ENCODE measurements at regions not wholly inside any gene's neighbourhood (a gene's known extent, or its start where the extent isn't known, plus 50 kb on each side); places are given as distances from the start of the nearest gene placed in this dataset.

- POLR2A ChIA-PET: no interaction called here
- Histone ChIP-seq H3K4me1 (ENCODE audit: control insufficient read depth in 1 of 2, insufficient read depth in 2 of 2, low read length in 2 of 2) (no peaks in the 10 kb centered on the region), H3K79me2 (ENCODE audit: insufficient read depth, low read length) (no peaks in the 10 kb centered on the region), H3K27ac (ENCODE audit: low read depth, low read length) (no peak overlapping the region), H3K36me3 (ENCODE audit: control insufficient read depth in 1 of 2, insufficient read depth in 2 of 2, low read length in 2 of 2) (no peaks in the 10 kb centered on the region), H3K9me3 (ENCODE audit: control insufficient read depth in 1 of 2, insufficient read depth in 1 of 2, low read depth in 1 of 2, low read length in 2 of 2) (no peaks in the 10 kb centered on the region), H3K9ac (ENCODE audit: low read length) (no peak overlapping the region), H4K20me1 (ENCODE audit: insufficient read depth) (no peaks in the 10 kb centered on the region), H3K9me2 (ENCODE audit: insufficient read depth) (no peaks in the 10 kb centered on the region; the same call in 1 of the 2 replicates), H3K4me2 (ENCODE audit: low read length) (no peak overlapping the region), H2AFZ (ENCODE audit: low read depth, low read length, poor library complexity, severe bottlenecking) (no peak overlapping the region), H3K27me3 (ENCODE audit: insufficient read depth, low read length) (no peaks in the 10 kb centered on the region), H3K4me3 (replicated peaks in 1 of 2; ENCODE audit: low read depth in 1 of 2, low read length in 2 of 2) (no peak overlapping the region)
- RAD21 ChIA-PET (ENCODE audit: low non-redundant PET in 1 of 2, low total read pairs in 2 of 2, uncharacterized antibody in 2 of 2, unreplicated experiment in 2 of 2): no interaction called here
- no peak for DNase-seq (ENCODE audit: low read depth, low spot score)
- CTCF ChIA-PET: no interaction called here
- ATAC-seq: no peak
- intact Hi-C loops (cut with micrococcal nuclease): no loop called here
- TF ChIP-seq CTCF (IDR thresholded peaks at IDR 0.05 in 2 of 3, conservative IDR thresholded peaks at IDR 0.05 in 1 of 3; ENCODE audit: borderline replicate concordance in 1 of 3, insufficient read depth in 1 of 3, low read depth in 2 of 3, low read length in 2 of 3) (no peak), ZNF274 (IDR thresholded peaks at IDR 0.05; ENCODE audit: low read depth, low read length) (no peak), MAX (IDR thresholded peaks at IDR 0.05) (no peak), EGR1 (IDR thresholded peaks at IDR 0.05; ENCODE audit: low read depth) (no peak)
- BruUV-seq (replicated peaks): no TSS peak
Observed at GRCh38 chr4:156146571-156146970, 192.9 kb upstream of the CTSO start.

GRCh38 chr4:156144961-156145360, 191.3 kb upstream of the CTSO start:
- ChIA-PET POLR2A (no interaction called here), CTCF (no interaction called here), RAD21 (ENCODE audit: low non-redundant PET in 1 of 2, low total read pairs in 2 of 2, uncharacterized antibody in 2 of 2, unreplicated experiment in 2 of 2) (no interaction called here)
- Histone ChIP-seq H3K9ac (ENCODE audit: low read length) (no peak overlapping the region), H3K9me2 (ENCODE audit: insufficient read depth) (no peaks in the 10 kb centered on the region; the same call in 1 of the 2 replicates), H3K4me1 (ENCODE audit: control insufficient read depth in 1 of 2, insufficient read depth in 2 of 2, low read length in 2 of 2) (no peaks in the 10 kb centered on the region), H3K4me3 (replicated peaks in 1 of 2; ENCODE audit: low read depth in 1 of 2, low read length in 2 of 2) (no peak overlapping the region), H2AFZ (ENCODE audit: low read depth, low read length, poor library complexity, severe bottlenecking) (no peak overlapping the region), H4K20me1 (ENCODE audit: insufficient read depth) (no peaks in the 10 kb centered on the region), H3K79me2 (ENCODE audit: insufficient read depth, low read length) (no peaks in the 10 kb centered on the region), H3K9me3 (ENCODE audit: control insufficient read depth in 1 of 2, insufficient read depth in 1 of 2, low read depth in 1 of 2, low read length in 2 of 2) (no peaks in the 10 kb centered on the region), H3K36me3 (ENCODE audit: control insufficient read depth in 1 of 2, insufficient read depth in 2 of 2, low read length in 2 of 2) (no peaks in the 10 kb centered on the region), H3K27ac (ENCODE audit: low read depth, low read length) (no peak overlapping the region), H3K4me2 (ENCODE audit: low read length) (no peak overlapping the region), H3K27me3 (ENCODE audit: insufficient read depth, low read length) (no peaks in the 10 kb centered on the region)
- ATAC-seq: no peak
- DNase-seq (ENCODE audit: low read depth, low spot score): no peak
- intact Hi-C loops (cut with micrococcal nuclease): no loop called here
- TF ChIP-seq JUND (IDR thresholded peaks at IDR 0.05): no peak
- no peak for TF ChIP-seq ZNF274 (IDR thresholded peaks at IDR 0.05; ENCODE audit: low read depth, low read length)
- no peak for TF ChIP-seq ATF3 (IDR thresholded peaks at IDR 0.05)
- no peak for TF ChIP-seq POLR2AphosphoS5 (IDR thresholded peaks at IDR 0.05; ENCODE audit: low read depth, low read length)
- TF ChIP-seq ZBTB33 (IDR thresholded peaks at IDR 0.05; ENCODE audit: extremely low read depth, insufficient replicate concordance, low read length): no peak
- TF ChIP-seq EGR1 (IDR thresholded peaks at IDR 0.05; ENCODE audit: low read depth): no peak
- TF ChIP-seq ELF1 (IDR thresholded peaks at IDR 0.05; ENCODE audit: borderline replicate concordance, low read depth): no peak
- TF ChIP-seq ZFX (IDR thresholded peaks at IDR 0.05): no peak
- no peak for TF ChIP-seq POLR2A (IDR thresholded peaks at IDR 0.05; ENCODE audit: borderline replicate concordance, extremely low read depth, insufficient read depth, insufficient read length)
- no peak for TF ChIP-seq CTCF (IDR thresholded peaks at IDR 0.05 in 2 of 3, conservative IDR thresholded peaks at IDR 0.05 in 1 of 3; ENCODE audit: borderline replicate concordance in 1 of 3, insufficient read depth in 1 of 3, low read depth in 2 of 3, low read length in 2 of 3)
- no peak for TF ChIP-seq FOSL1 (IDR thresholded peaks at IDR 0.05; ENCODE audit: low read depth)
- TF ChIP-seq EZH2 (IDR thresholded peaks at IDR 0.05): no peak
- no peak for TF ChIP-seq YY1 (IDR thresholded peaks at IDR 0.05; ENCODE audit: extremely low read depth, insufficient replicate concordance, low read depth, low read length)
- no TSS peak for BruUV-seq (replicated peaks)

Measured in HCT116 (cell line).